HG03354 (cell line): ENCODE measurements at regions not wholly inside any gene's neighbourhood (a gene's known extent, or its start where the extent isn't known, plus 50 kb on each side); places are given as distances from the start of the nearest gene placed in this dataset.
"Not testable (repeated sequence)": the region's sequence is repeated elsewhere in the genome, so short reads cannot be mapped to it uniquely, and the experiment has no call there.

Experiments
- ATAC-seq: cut with Tn5 transposase; IDR thresholded peaks from one replicate; pipeline ENCODE4 v1.9.1; 2021; ENCODE audit warnings: mild to moderate bottlenecking; ENCODE audit not compliant: unreplicated experiment, poor library complexity, severe bottlenecking

DNA sequence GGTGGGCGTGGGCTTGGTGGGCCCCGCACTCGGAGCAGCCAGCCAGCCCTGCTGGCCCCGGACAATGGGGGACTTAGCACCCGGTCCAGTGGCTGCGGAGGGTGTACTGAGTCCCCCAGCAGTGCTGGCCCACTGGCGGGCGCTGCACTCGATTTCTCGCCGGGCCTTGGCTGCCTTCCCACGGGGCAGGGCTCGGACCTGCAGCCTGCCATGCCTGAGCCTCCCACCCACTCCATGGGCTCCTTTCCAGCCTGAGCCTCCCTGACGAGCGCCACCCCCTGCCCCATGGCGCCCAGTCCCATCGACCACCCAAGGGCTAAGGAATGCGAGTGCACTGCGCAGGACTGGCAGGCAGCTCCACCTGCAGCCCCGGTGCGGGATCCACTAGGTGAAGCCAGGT, 2147.6 kb downstream of the LRRC4C start:
- ATAC-seq: not testable (repeated sequence)

DNA sequence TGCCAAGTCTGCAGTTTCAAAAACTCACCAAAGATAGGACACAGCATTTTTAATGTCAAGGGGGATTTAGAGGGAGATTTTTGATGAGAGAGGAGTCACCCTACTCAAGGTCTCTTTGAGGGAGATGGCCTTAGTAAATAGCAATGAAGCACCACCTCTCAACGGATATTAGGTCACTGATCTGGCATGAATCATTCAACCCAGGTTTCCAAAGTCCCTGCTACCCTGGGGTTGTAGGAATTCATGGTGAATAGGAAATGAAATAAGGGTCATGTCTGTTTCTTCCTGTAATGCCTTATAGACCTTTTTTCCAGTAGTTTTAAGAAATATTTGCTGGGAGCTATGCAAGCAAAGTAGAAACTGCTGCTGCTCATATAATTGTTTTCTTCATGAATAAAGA, 2154.9 kb downstream of the LRRC4C start:
- no peak for ATAC-seq

- no peak for ATAC-seq
These were observed 2164.8 kb downstream of the LRRC4C start for GRCh38 chr11:39294648-39295047.

DNA sequence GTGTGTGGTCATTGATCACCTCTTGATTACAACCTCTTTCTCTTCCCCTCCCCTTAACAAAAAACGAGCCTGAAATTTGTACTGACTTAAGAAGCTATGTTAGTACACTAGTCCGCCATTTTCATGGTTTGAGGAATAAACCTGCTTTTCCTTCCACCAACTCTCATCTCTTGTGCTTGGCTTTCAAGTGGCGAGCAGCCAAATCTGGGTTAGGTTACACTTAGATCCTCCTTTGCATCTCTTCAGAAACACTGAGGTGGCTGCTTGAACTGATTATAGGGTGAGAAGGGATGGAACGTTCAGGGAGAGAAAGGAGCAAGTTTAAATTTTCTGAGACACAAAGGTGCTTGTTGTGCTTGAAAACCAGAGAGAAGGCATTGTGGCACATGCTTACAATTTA, 2171.4 kb downstream of the LRRC4C start:
- no peak for ATAC-seq

GRCh38 chr11:39268176-39268690, 2191.2 kb downstream of the LRRC4C start:
- ATAC-seq: no peak

GRCh38 chr11:39255648-39256047, 2203.8 kb downstream of the LRRC4C start:
- ATAC-seq: no peak

DNA sequence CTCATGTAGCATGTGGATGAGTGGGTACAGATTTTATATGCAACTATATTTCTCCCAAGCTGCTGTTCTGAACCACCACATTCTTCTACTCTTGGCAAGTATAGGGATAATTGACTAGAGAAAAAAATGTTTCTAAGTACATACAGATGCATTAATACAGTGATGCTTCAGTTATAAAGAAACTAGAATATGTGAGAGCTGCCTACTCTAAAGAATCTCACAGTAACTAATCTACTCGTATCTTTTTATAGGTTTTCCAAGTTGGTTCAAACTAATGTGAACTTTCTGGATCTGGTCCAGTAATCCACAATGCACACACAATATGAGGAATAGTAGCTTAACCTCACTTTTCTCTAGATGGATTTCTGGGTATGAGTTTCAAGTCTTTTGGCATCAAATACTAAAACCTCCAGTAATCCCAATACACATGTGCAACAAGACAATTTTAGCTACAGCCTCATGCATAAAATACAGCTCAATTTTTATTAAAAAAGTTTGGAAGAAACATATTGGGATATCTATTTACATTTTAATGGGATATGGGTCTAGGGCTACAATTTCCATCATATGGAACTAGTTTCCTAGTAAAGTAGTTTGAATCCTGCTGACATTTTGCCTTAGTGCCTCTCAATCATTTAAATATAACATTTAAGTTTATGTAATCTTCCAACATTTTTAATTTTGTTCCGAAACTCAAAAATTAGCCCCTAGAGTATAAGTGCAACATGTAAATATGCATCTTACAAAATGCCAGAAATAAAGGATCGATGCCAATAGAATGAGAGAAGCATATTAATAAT, 2209.7 kb downstream of the LRRC4C start:
- ATAC-seq: no peak

DNA sequence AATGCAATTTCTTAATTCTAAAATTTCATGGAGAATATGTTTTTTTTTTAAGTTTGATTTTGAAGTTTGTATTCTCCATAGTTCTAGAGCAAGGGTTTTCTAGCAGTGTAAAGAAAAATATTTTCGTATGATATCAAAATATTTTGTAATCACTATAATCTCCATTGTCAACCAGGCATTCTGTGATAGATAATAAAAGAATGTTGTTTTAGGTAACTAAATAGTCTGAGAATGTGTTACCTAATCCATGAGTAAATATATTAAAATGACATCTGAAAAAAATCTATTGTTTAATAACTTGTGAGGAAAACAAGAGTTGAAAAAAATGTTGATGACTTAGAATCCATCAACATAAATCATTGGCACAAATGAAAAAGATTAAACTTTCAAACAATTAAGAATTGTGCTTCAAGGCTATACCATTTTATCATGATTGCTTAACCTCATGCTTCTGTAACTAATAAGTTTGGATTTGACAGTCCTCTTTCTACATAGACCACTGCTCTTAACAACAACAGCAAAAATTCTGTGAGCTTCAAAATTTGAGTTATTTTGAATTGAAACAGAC, 2211.8 kb downstream of the LRRC4C start:
- no peak for ATAC-seq

- ATAC-seq: no peak
These were observed 2219.9 kb downstream of the LRRC4C start for GRCh38 chr11:39239553-39239952.

- no peak for ATAC-seq
These were observed 2222.5 kb downstream of the LRRC4C start for GRCh38 chr11:39236916-39237315.

DNA sequence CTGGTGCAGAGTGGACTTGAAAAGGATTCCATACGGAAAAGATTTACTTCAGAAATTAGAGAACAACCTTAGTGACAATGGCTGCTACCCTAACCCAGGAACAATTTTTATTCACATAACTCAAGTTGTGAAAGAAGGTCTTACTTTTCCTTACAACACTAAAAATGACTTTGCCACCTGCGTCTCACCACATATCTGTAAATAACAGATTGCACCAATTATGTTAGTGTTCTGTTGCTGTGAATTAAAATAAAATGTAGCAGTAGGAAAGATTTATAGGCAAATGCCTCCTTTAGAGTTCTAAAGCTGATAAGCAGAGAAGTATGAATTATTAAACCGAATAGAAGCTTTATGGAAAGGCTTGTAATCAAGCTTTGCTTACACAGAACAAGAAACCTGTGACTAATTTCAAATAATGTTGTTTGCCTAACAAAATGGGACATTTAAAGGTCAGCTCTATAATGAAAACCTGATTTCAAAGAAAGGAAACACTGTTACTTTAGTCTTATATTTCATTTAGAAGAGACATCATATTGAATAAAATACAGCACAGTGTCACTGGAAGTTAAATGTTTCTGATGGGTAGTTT, 2237.8 kb downstream of the LRRC4C start:
- no peak for ATAC-seq

GRCh38 chr11:39220501-39221230, 2238.8 kb downstream of the LRRC4C start:
- no peak for ATAC-seq

DNA sequence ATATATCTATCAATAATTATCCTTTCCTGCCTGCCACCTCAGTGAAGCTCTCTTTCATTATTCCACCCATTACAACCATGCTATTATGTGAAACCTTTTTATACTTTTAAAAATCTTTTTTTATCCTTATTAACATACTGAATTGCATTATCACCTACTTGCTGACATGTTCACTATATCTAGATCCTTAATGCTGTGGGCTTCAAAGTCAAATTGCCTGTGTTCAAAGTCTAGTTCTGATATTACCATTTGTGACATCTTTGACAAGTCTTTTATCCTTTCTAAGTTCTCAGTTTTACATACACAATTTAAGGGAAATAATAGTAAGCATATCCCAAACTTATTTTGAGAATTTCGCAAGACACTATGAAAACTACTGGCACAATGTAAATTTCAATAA, 2239.4 kb downstream of the LRRC4C start:
- ATAC-seq: no peak

- ATAC-seq: no peak
These were observed 2249.5 kb downstream of the LRRC4C start for GRCh38 chr11:39209981-39210380.

GRCh38 chr11:39205236-39205995, 2254.0 kb downstream of the LRRC4C start:
- no peak for ATAC-seq

- no peak for ATAC-seq
These were observed 2266.8 kb downstream of the LRRC4C start for GRCh38 chr11:39192671-39193070.

- no peak for ATAC-seq
These were observed 2268.7 kb downstream of the LRRC4C start for GRCh38 chr11:39190751-39191150.

DNA sequence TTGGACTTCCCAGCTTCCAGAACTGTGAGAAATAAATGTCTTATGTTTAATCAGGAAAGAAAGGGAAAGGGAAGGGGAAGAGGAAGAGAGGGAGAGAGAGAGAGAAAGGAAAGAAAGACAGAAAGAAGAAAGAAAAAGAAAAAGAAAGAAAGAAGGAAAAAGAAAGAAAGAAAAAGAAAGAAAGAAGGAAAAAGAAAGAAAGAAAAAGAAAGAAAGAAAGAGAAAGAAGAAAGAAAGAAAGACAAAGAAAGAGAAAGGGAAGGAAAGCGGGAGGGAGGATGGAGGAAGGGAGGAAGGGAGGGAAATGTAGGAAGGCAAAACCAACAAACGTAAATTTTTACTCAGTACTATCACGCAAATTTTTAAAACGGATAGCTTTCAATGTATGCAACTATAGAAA, 2281.8 kb downstream of the LRRC4C start:
- no peak for ATAC-seq

GRCh38 chr11:39174965-39175364, 2284.5 kb downstream of the LRRC4C start:
- ATAC-seq: no peak

DNA sequence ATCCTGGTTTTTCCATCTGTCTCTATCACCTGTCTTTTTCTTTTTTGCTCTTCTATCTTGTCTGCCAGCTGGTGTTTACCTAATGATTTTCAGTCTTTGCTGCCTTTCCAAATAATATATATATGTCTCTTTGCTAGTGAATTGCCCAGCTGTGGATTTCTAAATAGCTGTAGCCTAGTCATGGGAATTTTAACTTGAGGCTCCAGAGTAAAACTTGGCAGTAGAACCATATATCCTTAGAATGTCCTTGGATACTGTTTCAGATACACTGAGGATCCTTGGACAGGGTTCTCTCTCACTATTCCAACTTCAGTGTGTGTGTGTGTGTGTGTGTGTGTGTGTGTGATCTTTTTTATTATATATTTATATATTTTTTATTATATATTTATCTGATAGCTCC, 2285.3 kb downstream of the LRRC4C start:
- ATAC-seq: no peak
